Chondrocyte (in vitro differentiated cells): ENCODE measurements at regions not wholly inside any gene's neighbourhood (a gene's known extent, or its start where the extent isn't known, plus 50 kb on each side); places are given as distances from the start of the nearest gene placed in this dataset.

ENCODE experiments used
- DNase-seq: peaks from one replicate; pipeline ENCODE4 v3.0.0; 2021; ENCODE audit warnings: mixed read lengths, low spot score
- H3K27ac Mint-ChIP-seq: one replicate; pipeline ENCODE4 v1.8.0; 2021; ENCODE audit warnings: mild to moderate bottlenecking, moderate library complexity, mixed read lengths; ENCODE audit not compliant: unreplicated experiment
- H3K27me3 Mint-ChIP-seq: 2 replicates; pipeline ENCODE4 v1.8.0; 2021; ENCODE audit warnings: low read depth, mixed read lengths
- H3K36me3 Mint-ChIP-seq: 2 replicates; pipeline ENCODE4 v1.8.0; 2021; ENCODE audit warnings: low read depth, mixed read lengths
- H3K4me1 Mint-ChIP-seq: 2 replicates; pipeline ENCODE4 v1.8.0; 2021; ENCODE audit warnings: low read depth, mild to moderate bottlenecking, mixed read lengths
- H3K4me3 Mint-ChIP-seq: one replicate; pipeline ENCODE4 v1.8.0; 2021; ENCODE audit warnings: mild to moderate bottlenecking, moderate library complexity, mixed read lengths; ENCODE audit not compliant: unreplicated experiment
- H3K9me3 Mint-ChIP-seq: 2 replicates; pipeline ENCODE4 v1.8.0; 2021; ENCODE audit warnings: low read depth, mixed read lengths
- CTCF ChIP-seq: fragments of 200-600 bp; sonication (generic); IDR thresholded peaks from 2 replicates; pipeline ENCODE4 v1.5.0; 2021; ENCODE audit warnings: antibody characterized with exemption, mild to moderate bottlenecking, moderate library complexity

DNA sequence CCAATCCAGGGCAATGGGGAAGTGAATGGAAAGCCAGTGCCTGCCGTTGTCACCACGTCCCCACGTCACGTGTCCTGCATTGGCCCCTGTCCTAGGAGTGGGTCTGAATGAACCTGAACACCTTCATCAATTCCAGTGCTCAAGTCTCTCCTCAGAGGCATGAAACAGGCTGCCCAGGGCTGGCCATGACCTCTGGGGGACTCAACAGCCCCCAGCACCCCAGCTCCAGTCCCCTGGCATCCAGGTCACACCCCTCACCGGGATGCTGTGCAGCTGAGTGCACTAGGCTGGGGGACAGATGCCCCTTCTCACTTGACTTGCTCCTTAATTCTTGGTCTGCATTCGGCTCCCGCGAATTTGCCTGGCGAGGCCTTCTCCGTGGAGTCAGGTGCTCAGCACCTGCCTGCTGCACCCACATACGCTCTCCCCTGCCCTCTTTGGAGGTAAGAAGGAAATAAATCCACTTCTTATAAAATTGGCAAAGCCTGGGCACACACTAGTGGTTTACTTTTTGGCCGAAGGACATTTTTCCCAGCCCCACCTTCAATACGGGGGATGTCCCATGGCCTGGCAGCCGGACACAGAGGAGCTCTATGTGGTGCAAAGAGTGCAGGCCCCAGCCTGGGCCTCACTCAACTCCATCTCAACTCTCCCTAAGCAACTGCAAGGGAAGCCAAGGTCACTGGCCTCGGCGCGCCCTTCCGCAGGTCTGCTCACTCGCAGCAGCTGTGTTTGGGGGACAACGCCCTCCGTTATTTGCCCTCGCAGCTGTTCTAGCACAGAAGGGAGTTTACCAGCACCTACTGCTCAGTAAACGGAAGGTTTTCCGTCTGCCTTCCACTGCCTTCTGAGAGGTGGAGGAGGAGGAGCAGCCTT lies 77.6 kb upstream of the SHH start:
- H3K27ac Mint-ChIP-seq, result no peak overlapping the region
- DNase-seq, result peak; percentile 68
- H3K27me3 Mint-ChIP-seq, result peaks cover 5% of the 10 kb centered on the region
- no peak for TF ChIP-seq CTCF
- no peaks in the 10 kb centered on the region for H3K36me3 Mint-ChIP-seq
- no peak overlapping the region for H3K4me3 Mint-ChIP-seq
- peaks cover 6% of the 10 kb centered on the region for H3K4me1 Mint-ChIP-seq
- no peaks in the 10 kb centered on the region for H3K9me3 Mint-ChIP-seq

- H3K4me1 Mint-ChIP-seq, result peaks cover 6% of the 10 kb centered on the region
- H3K36me3 Mint-ChIP-seq, result no peaks in the 10 kb centered on the region
Observed at GRCh38 chr7:155887174-155887525, 74.9 kb upstream of the SHH start.

GRCh38 chr7:155886391-155887173 lies 74.3 kb upstream of the SHH start:
- H3K27me3 Mint-ChIP-seq, result peaks cover 4% of the 10 kb centered on the region
- no peak overlapping the region for H3K4me3 Mint-ChIP-seq
- H3K36me3 Mint-ChIP-seq, result no peaks in the 10 kb centered on the region
- H3K27ac Mint-ChIP-seq, result no peak overlapping the region
- DNase-seq, result peak; percentile 86
- no peaks in the 10 kb centered on the region for H3K9me3 Mint-ChIP-seq
- no peak for TF ChIP-seq CTCF
- H3K4me1 Mint-ChIP-seq, result peaks cover 6% of the 10 kb centered on the region

More at GRCh38 chr7:155887174-155887525, 74.9 kb upstream of the SHH start:
- Mint-ChIP-seq H3K27ac (no peak overlapping the region), H3K4me3 (no peak overlapping the region), H3K9me3 (no peaks in the 10 kb centered on the region), H3K27me3 (peaks cover 4% of the 10 kb centered on the region)
- peak; percentile 84 for DNase-seq
- TF ChIP-seq CTCF, result no peak

DNA sequence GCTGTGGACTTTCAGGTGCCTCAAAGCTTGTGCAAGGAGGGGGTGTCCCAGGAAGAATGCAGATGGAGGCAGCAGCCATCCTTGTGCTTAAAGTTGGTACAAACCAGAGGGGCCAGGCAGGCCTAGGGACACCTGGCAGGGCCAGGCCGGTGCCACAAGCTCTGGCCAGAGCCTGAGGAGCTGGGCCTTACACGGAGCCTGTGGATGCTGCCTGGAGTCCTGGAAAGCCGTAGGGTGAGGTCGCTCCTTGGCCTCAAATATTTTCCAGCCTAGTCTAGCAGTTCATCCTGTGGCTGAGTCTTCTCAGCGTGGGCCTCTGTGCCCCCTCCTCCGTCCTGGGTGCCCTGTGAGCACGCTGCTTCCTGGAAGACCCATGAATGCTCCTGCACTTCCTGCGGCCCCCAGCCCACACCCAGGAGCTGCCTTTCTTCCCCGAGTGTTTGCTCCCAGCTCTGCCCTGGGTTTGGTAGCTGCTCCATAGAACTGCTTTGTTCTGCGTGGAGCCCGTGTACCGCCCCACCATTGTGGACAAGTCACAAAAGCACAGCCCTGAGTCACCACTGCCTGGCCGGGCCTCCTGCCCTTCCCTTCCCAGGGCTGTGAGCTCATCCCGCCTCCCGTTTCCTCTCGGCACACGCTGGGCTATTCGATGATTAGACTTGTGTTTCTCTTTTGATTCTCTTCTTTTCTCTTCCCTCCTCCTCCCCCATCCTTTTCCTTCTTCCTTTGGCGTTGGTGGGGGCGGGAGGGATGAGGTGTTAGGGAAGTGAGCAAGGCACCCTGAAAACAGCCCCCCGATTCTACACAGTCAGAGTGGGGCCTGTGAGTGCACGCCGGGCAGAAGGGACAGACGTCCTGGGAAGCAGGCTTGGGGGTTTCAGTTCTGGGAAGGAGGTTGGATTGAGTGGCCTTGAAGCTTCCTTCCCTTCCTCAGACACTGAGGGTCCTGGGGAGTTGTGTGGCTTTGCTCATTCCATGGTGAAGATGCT lies 73.2 kb upstream of the SHH start:
- Mint-ChIP-seq H3K36me3 (no peaks in the 10 kb centered on the region), H3K4me1 (peaks cover 6% of the 10 kb centered on the region), H3K27ac (peak overlapping the region; percentile 78), H3K4me3 (no peak overlapping the region), H3K9me3 (no peaks in the 10 kb centered on the region), H3K27me3 (peaks cover 8% of the 10 kb centered on the region)
- TF ChIP-seq CTCF, result no peak
- DNase-seq, result peak; percentile 81
